ENCODE measurements at regions not wholly inside any gene's neighbourhood (a gene's known extent, or its start where the extent isn't known, plus 50 kb on each side); places are given as distances from the start of the nearest gene placed in this dataset.

- no peak for TF ChIP-seq RNF2 (IDR thresholded peaks at IDR 0.05; ENCODE audit: borderline replicate concordance, low read depth, low read length, missing control alignments, poor library complexity, severe bottlenecking)
- TF ChIP-seq RAD21 (IDR thresholded peaks at IDR 0.05 in 1 of 2, conservative IDR thresholded peaks at IDR 0.05 in 1 of 2; ENCODE audit: low read depth in 2 of 2, low read length in 2 of 2): no peak
- TF ChIP-seq CTCF (IDR thresholded peaks at IDR 0.05; ENCODE audit: control extremely low read depth in 1 of 3, insufficient read depth in 1 of 3, low read depth in 1 of 3, low read length in 3 of 3): no peak
These were observed 250.1 kb downstream of the ADGRD1 start (continued) for GRCh38 chr12:131203666-131204415.

Data from H1 (cell line).